CD4-positive, CD25-positive, alpha-beta regulatory T cell (primary cell): ENCODE measurements at regions not wholly inside any gene's neighbourhood (a gene's known extent, or its start where the extent isn't known, plus 50 kb on each side); places are given as distances from the start of the nearest gene placed in this dataset.
A peak's percentile ranks its signal among the peaks of the same experiment; 100 is the strongest.
"Not testable (repeated sequence)": the region's sequence is repeated elsewhere in the genome, so short reads cannot be mapped to it uniquely, and the experiment has no call there.

Source experiments
- ATAC-seq, 2 donors: fragments of 150-1000 bp; cut with Tn5 transposase; one replicate each; pipeline ENCODE4 v1.10.0; 2021; ENCODE audit warnings: low read depth in 2 of 2, moderate number of reproducible peaks in 2 of 2, moderate library complexity in 1 of 2
- DNase-seq, 3 donors: peaks; one replicate each; pipeline versions ENCODE4 v3.0.0 to v3.0.0-alpha.2; 2012 to 2022; ENCODE audit warnings: mixed read lengths in 1 of 3
- H3K27ac ChIP-seq: one replicate; pipeline ENCODE4 v1.7.0; 2013; ENCODE audit warnings: mild to moderate bottlenecking, low read length; ENCODE audit not compliant: insufficient read depth, poor library complexity, severe bottlenecking
- H3K27me3 ChIP-seq: one replicate; pipeline ENCODE4 v1.7.0; 2013; ENCODE audit warnings: low read length; ENCODE audit not compliant: control insufficient read depth, insufficient read depth
- H3K36me3 ChIP-seq: one replicate; pipeline ENCODE4 v1.7.0; 2013; ENCODE audit warnings: mild to moderate bottlenecking, low read length, moderate library complexity; ENCODE audit not compliant: control insufficient read depth, insufficient read depth
- H3K4me1 ChIP-seq: 2 replicates; pipeline ENCODE4 v1.7.0; 2013; ENCODE audit warnings: mild to moderate bottlenecking, low read length; ENCODE audit not compliant: insufficient read depth, control insufficient read depth, poor library complexity, severe bottlenecking
- H3K4me3 ChIP-seq: one replicate; pipeline ENCODE4 v1.7.0; 2013; ENCODE audit warnings: low read depth, mild to moderate bottlenecking, low read length, moderate library complexity
- H3K9me3 ChIP-seq, 2 experiments: 1 replicate in 1 of 2; 2 replicates in 1 of 2; pipeline ENCODE4 v1.7.0; 2013; ENCODE audit warnings: low read length in 2 of 2, mild to moderate bottlenecking in 1 of 2, moderate library complexity in 1 of 2; ENCODE audit not compliant: control insufficient read depth in 2 of 2
- H3K27ac Mint-ChIP-seq, 3 donors: one replicate each; pipeline ENCODE4 v1.8.0; 2020 to 2022; ENCODE audit warnings: mild to moderate bottlenecking in 3 of 3, mixed read lengths in 3 of 3, moderate library complexity in 2 of 3
- H3K27me3 Mint-ChIP-seq: one replicate; pipeline ENCODE4 v1.8.0; 2022; ENCODE audit warnings: mild to moderate bottlenecking, mixed read lengths
- H3K36me3 Mint-ChIP-seq: one replicate; pipeline ENCODE4 v1.8.0; 2020; ENCODE audit warnings: mixed read lengths
- H3K4me1 Mint-ChIP-seq, 4 donors: one replicate each; pipeline ENCODE4 v1.8.0; 2020 to 2022; ENCODE audit warnings: mixed read lengths in 4 of 4, mild to moderate bottlenecking in 1 of 4
- H3K4me3 Mint-ChIP-seq, 4 donors: one replicate each; pipeline ENCODE4 v1.8.0; 2020 to 2022; ENCODE audit warnings: mild to moderate bottlenecking in 4 of 4, mixed read lengths in 4 of 4, moderate library complexity in 3 of 4
- H3K9me3 Mint-ChIP-seq, 7 donors: one replicate each; pipeline ENCODE4 v1.8.0; 2020 to 2022; ENCODE audit warnings: mixed read lengths in 7 of 7, mild to moderate bottlenecking in 3 of 7, moderate library complexity in 2 of 7

DNA sequence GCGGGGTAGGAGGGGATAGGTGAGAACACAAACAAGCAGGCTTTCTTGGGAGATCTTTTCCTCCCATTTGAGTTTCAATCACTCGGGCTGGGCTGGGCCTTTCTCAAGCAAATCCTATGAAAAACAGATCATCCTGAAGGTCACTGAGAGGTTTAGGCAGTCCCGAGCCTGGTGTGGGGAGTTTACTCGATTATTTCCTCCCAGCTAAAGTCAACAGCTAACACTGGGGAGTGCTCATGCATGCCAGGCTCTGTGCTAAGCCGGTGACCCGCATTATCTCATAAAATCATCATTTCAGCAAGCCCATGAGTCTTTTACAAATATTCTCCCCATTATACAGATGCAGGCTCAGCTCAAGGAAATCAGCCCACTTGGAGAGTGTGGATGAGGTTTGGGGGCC lies 85.0 kb upstream of the PAX2 start:
- peaks cover 26% of the 10 kb centered on the region for H3K27me3 ChIP-seq
- Mint-ChIP-seq H3K36me3 (no peaks in the 10 kb centered on the region), H3K27me3 (peaks cover 58% of the 10 kb centered on the region), H3K9me3 (peaks cover 0 to 7% (median 0%) of the 10 kb centered on the region in 7 donors), H3K4me3 (no peak overlapping the region), H3K27ac (no peak overlapping the region), H3K4me1 (peaks cover 0 to 17% (median 9%) of the 10 kb centered on the region in 4 donors)
- peaks cover 11% of the 10 kb centered on the region for H3K4me1 ChIP-seq
- no peak overlapping the region for H3K27ac ChIP-seq
- H3K4me3 ChIP-seq = no peak overlapping the region
- no peaks in the 10 kb centered on the region for H3K9me3 ChIP-seq
- H3K36me3 ChIP-seq = no peaks in the 10 kb centered on the region
- ATAC-seq (no peak), DNase-seq (no peak)

DNA sequence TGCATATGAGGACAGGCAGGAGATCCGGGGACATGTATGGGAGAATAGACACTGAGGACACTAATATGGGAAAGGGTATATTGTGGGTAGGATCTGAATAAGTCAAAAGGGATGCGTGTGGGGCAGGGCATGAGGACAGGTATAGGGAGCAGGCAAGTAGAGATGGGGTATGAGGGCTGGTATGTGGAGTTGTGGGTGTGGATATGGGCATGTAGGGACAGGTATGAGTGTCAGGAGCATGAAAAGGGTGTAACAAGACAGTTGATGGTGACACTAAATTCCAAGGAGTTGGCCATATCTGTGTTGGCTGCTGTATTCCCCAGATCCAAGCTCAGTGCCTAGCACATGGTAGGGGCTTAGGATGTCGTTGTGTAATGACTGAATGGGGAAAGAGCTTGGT lies 84.4 kb upstream of the PAX2 start:
- Mint-ChIP-seq H3K27me3 (peaks cover 52% of the 10 kb centered on the region), H3K36me3 (no peaks in the 10 kb centered on the region), H3K9me3 (peaks cover 0 to 5% (median 0%) of the 10 kb centered on the region in 7 donors), H3K27ac (no peak overlapping the region), H3K4me1 (peaks cover 0 to 11% (median 5%) of the 10 kb centered on the region in 4 donors), H3K4me3 (no peak overlapping the region)
- DNase-seq (no peak), ATAC-seq (no peak)
- Histone ChIP-seq H3K36me3 (no peaks in the 10 kb centered on the region), H3K27ac (no peak overlapping the region), H3K27me3 (peaks cover 23% of the 10 kb centered on the region), H3K9me3 (no peaks in the 10 kb centered on the region), H3K4me1 (peaks cover 5% of the 10 kb centered on the region), H3K4me3 (no peak overlapping the region)

DNA sequence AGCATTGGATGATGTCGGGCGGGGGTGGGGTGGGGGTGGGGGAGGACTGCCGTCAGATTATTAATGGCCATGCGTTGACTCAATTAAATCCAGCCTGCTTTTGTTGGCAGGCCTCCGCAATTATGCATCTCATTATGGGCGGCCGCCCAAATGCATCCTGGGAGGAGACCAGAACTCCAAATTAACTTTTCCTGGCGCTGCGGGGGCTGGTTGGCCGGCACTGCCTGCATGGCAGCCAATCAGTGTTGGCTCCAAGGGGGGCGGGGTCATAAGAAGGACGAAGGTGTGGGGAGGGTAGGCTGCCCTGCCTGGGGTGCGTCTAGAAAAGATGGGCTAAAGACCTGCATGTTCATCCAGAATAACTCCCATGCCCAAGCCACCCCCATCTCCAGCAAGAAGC lies 83.9 kb upstream of the PAX2 start:
- ATAC-seq (no peak), DNase-seq (no peak)
- Mint-ChIP-seq H3K36me3 (no peaks in the 10 kb centered on the region), H3K9me3 (peaks cover 0 to 5% (median 0%) of the 10 kb centered on the region in 7 donors), H3K27ac (no peak overlapping the region), H3K4me3 (no peak overlapping the region), H3K4me1 (peaks cover 0 to 10% (median 5%) of the 10 kb centered on the region in 4 donors), H3K27me3 (peaks cover 52% of the 10 kb centered on the region)
- Histone ChIP-seq H3K36me3 (no peaks in the 10 kb centered on the region), H3K4me3 (no peak overlapping the region), H3K9me3 (no peaks in the 10 kb centered on the region), H3K27ac (no peak overlapping the region), H3K4me1 (peaks cover 3% of the 10 kb centered on the region), H3K27me3 (peaks cover 23% of the 10 kb centered on the region)

DNA sequence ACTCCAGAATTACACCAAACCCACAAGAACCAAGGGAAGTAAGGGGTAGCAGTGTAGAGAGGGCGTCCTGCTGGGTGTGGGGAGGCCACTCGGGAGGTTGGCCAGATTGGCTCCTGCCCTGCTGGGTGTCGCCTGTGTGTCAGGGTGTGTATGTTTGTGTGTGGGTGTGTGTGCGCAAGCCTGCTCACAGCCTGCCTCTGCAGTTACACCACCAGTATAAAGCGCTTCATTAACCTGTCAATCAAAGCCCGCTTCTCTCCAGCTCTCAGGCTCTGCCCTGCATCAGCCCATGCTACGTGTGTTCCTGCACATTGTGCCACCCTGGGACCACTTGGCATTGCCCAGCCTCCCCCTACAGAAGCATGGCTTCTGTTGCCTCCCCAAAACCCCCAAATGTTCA lies 83.3 kb upstream of the PAX2 start:
- no peak for ATAC-seq
- H3K27ac Mint-ChIP-seq = no peak overlapping the region
- Histone ChIP-seq H3K27ac (no peak overlapping the region), H3K4me3 (no peak overlapping the region), H3K4me1 (no peaks in the 10 kb centered on the region), H3K27me3 (peaks cover 21% of the 10 kb centered on the region), H3K36me3 (no peaks in the 10 kb centered on the region), H3K9me3 (no peaks in the 10 kb centered on the region)
- peaks cover 50% of the 10 kb centered on the region for H3K27me3 Mint-ChIP-seq
- peaks cover 0 to 4% (median 0%) of the 10 kb centered on the region in 7 donors for H3K9me3 Mint-ChIP-seq
- no peak for DNase-seq
- H3K4me1 Mint-ChIP-seq = peaks cover 0 to 8% (median 4%) of the 10 kb centered on the region in 4 donors
- H3K36me3 Mint-ChIP-seq = no peaks in the 10 kb centered on the region
- no peak overlapping the region for H3K4me3 Mint-ChIP-seq

DNA sequence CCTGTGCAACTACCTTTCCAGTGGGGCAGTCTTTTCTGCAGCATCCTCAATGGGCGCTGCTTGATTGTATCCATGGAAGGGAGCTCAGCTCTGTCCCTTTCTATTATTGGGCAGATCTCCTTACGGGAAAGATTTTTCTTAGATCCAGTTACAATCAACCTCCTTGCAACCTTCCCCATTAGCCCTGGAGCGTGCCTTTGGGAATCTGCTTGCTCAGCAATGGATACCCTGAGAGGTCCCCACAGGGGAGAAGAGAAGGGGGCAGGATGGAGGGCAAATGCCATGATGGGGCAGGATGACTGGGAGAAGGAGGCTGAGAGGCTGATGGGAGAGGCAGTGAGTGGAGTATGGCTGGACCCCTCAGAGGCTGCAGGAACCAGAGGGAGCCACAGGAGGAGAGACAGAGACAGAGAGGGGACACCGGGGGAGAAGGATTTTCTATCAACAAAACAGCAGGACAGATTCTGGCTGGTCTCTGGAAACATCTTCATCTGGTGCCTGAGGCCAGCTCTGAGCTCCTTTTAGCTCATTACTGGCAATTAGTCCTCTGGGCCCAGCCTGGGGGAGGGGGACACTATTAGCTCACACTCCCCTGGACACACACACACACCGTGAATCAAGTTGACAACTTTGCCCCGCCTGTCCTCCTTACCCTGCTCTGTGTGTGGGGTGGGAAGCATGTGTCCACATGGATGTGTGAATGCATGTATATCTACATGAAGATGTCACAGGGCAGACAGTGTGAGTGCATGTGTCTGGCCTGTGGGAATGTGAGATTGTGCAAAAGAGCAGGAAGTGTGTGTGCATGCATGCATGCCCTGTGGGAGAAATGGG lies 80.8 kb upstream of the PAX2 start:
- Histone ChIP-seq H3K9me3 (no peaks in the 10 kb centered on the region), H3K27ac (no peak overlapping the region), H3K4me3 (no peak overlapping the region), H3K4me1 (no peaks in the 10 kb centered on the region), H3K27me3 (peaks cover 11% of the 10 kb centered on the region), H3K36me3 (no peaks in the 10 kb centered on the region)
- no peak for DNase-seq
- Mint-ChIP-seq H3K4me3 (no peak overlapping the region), H3K27ac (no peak overlapping the region), H3K9me3 (peaks cover 0 to 2% (median 0%) of the 10 kb centered on the region in 7 donors), H3K27me3 (peaks cover 49% of the 10 kb centered on the region), H3K4me1 (peaks cover 0 to 3% (median 1%) of the 10 kb centered on the region in 4 donors), H3K36me3 (no peaks in the 10 kb centered on the region)
- no peak for ATAC-seq

DNA sequence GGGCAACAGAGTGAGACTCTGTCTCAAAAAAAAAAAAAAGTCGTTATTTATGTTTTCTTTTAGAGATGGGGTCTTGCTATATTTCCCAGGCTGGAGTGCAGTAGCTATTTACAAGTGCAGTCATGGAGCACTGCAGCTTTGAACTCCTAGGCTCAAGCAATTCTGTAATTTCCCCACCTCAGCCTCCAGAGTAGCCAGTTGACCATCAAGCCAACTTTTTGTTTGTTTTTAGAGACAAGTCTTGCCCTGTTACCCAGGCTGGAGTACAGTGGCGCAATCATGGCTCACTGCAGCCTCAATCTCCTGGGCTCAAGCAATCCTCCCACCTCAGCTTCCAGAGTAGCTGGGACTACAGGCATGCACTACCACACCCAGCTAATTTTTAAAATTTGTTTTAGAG lies 78.7 kb upstream of the PAX2 start:
- ATAC-seq = not testable (repeated sequence)

DNA sequence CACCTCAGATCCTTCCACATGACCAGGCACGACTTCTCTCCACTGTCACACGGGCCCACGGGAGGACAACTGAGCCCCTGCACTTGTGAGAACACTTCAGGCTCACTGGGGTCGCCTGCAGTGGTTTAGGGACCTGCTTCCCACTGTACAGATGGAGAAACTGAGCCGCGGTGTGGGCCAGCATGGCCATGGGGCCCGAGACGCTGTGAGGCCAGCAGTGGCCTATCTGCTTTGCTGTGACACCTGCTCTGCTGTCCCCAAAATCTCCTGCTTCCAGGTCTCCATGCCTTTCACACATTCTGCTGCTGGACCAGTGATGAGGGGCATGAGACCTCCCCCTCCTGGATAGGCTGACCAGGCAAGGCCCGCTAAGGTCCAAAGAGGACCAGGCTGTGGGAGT lies 75.8 kb upstream of the PAX2 start:
- no peak overlapping the region for H3K27ac ChIP-seq
- Mint-ChIP-seq H3K27ac (peak overlapping the region in 1 of 3 donors; percentile 9), H3K36me3 (no peaks in the 10 kb centered on the region), H3K4me1 (peaks cover 0 to 11% (median 7%) of the 10 kb centered on the region in 4 donors), H3K4me3 (no peak overlapping the region), H3K9me3 (peaks cover 0 to 2% (median 0%) of the 10 kb centered on the region in 7 donors), H3K27me3 (peaks cover 69% of the 10 kb centered on the region)
- ATAC-seq (no peak), DNase-seq (no peak)
- H3K27me3 ChIP-seq = peaks cover 25% of the 10 kb centered on the region
- no peaks in the 10 kb centered on the region for H3K9me3 ChIP-seq
- H3K4me3 ChIP-seq = no peak overlapping the region
- H3K4me1 ChIP-seq = peaks cover 5% of the 10 kb centered on the region
- no peaks in the 10 kb centered on the region for H3K36me3 ChIP-seq

More for the DNA sequence above, 78.7 kb upstream of the PAX2 start:
- not testable (repeated sequence) for H3K9me3 Mint-ChIP-seq, H3K27ac ChIP-seq, H3K4me3 Mint-ChIP-seq, H3K4me3 ChIP-seq, DNase-seq, H3K36me3 ChIP-seq, H3K36me3 Mint-ChIP-seq, H3K9me3 ChIP-seq, H3K27ac Mint-ChIP-seq, H3K4me1 ChIP-seq
- H3K27me3 ChIP-seq = peaks cover 15% of the 10 kb centered on the region
- Mint-ChIP-seq H3K4me1 (peaks cover 0 to 11% (median 7%) of the 10 kb centered on the region in 4 donors), H3K27me3 (peaks cover 49% of the 10 kb centered on the region)

DNA sequence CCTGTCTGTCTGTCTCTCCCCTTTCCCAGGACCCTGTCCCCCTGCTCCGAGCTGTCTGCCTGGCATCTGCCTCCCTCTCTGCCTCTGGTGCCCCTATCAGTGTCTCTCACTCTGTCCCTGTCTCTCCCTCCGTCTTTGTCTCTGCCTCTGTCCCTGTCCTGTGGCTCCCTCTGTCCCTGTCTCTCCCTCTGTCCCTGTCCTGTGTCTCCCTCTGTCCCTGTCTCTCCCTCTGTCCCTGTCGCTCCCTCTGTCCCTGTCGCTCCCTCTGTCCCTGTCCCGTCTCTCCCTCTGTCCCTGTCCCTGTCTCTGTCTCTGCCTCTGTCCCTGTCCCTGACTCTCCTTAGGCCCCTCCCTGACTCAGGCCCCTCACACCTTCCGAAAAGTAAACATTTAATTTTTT lies 75.0 kb upstream of the PAX2 start:
- H3K4me1 ChIP-seq = peaks cover 5% of the 10 kb centered on the region
- no peaks in the 10 kb centered on the region for H3K9me3 ChIP-seq
- peak overlapping the region in 3 of 4 donors; percentile 23 to 53 (median 36) for H3K4me3 Mint-ChIP-seq
- H3K9me3 Mint-ChIP-seq = peaks cover 0 to 2% (median 0%) of the 10 kb centered on the region in 7 donors
- DNase-seq = no peak
- ATAC-seq = no peak
- peak overlapping the region in 1 of 3 donors; percentile 43 for H3K27ac Mint-ChIP-seq
- H3K27me3 ChIP-seq = peaks cover 24% of the 10 kb centered on the region
- no peak overlapping the region for H3K4me3 ChIP-seq
- no peak overlapping the region for H3K27ac ChIP-seq
- no peaks in the 10 kb centered on the region for H3K36me3 Mint-ChIP-seq
- H3K27me3 Mint-ChIP-seq = peaks cover 69% of the 10 kb centered on the region
- H3K36me3 ChIP-seq = no peaks in the 10 kb centered on the region
- H3K4me1 Mint-ChIP-seq = peaks cover 0 to 11% (median 7%) of the 10 kb centered on the region in 4 donors
